ENCODE measurements at regions not wholly inside any gene's neighbourhood (a gene's known extent, or its start where the extent isn't known, plus 50 kb on each side); places are given as distances from the start of the nearest gene placed in this dataset.

- Mint-ChIP-seq H3K9me3 (peaks cover 4% of the 10 kb centered on the region), H3K27me3 (peaks cover 53% of the 10 kb centered on the region), H3K4me3 (no peak overlapping the region), H3K27ac (no peak overlapping the region), H3K4me1 (ENCODE audit: low read depth) (no peaks in the 10 kb centered on the region), H3K36me3 (ENCODE audit: low read depth) (no peaks in the 10 kb centered on the region)
- no peaks in the 10 kb centered on the region for H3K4me1 ChIP-seq (ENCODE audit: insufficient read depth, low read length)
- H3K36me3 ChIP-seq (ENCODE audit: insufficient read depth, low read length), result no peaks in the 10 kb centered on the region
- intact Hi-C loops (cut with DNase I, micrococcal nuclease), result no loop called here
- H3K9me3 ChIP-seq (ENCODE audit: control insufficient read depth in 1 of 2, insufficient read depth in 1 of 2, low read length in 2 of 2), result peaks cover 0 to 7% of the 10 kb centered on the region in 2 experiments
- H3K27me3 ChIP-seq (ENCODE audit: control insufficient read depth in 1 of 2, insufficient read depth in 2 of 2, low read length in 2 of 2), result peaks cover 5 to 6% of the 10 kb centered on the region in 2 experiments
- CTCF ChIA-PET, result no interaction called here
- POLR2A ChIA-PET, result no interaction called here
- H3K27ac ChIP-seq (ENCODE audit: low read depth in 1 of 2, low read length in 2 of 2), result no peak overlapping the region
- no peak overlapping the region for H3K4me3 ChIP-seq (ENCODE audit: low read length)
- no peak for TF ChIP-seq CTCF (IDR thresholded peaks at IDR 0.05)
- DNase-seq (no peak), ATAC-seq (ENCODE audit: poor library complexity) (no peak)
Measured at GRCh38 chr12:113604666-113605065, 133.0 kb upstream of the LHX5 start.

- Mint-ChIP-seq H3K36me3 (ENCODE audit: low read depth) (no peaks in the 10 kb centered on the region), H3K4me1 (ENCODE audit: low read depth) (no peaks in the 10 kb centered on the region), H3K9me3 (no peaks in the 10 kb centered on the region), H3K27ac (no peak overlapping the region), H3K27me3 (peaks cover 64% of the 10 kb centered on the region), H3K4me3 (no peak overlapping the region)
- POLR2A ChIA-PET, result no interaction called here
- CTCF ChIA-PET, result no interaction called here
- ATAC-seq (ENCODE audit: poor library complexity) (no peak), DNase-seq (no peak)
- Histone ChIP-seq H3K4me1 (ENCODE audit: insufficient read depth, low read length) (no peaks in the 10 kb centered on the region), H3K27ac (ENCODE audit: low read depth in 1 of 2, low read length in 2 of 2) (no peak overlapping the region), H3K4me3 (ENCODE audit: low read length) (no peak overlapping the region), H3K9me3 (ENCODE audit: control insufficient read depth in 1 of 2, insufficient read depth in 1 of 2, low read length in 2 of 2) (no peaks in the 10 kb centered on the region), H3K27me3 (ENCODE audit: control insufficient read depth in 1 of 2, insufficient read depth in 2 of 2, low read length in 2 of 2) (peaks cover 0 to 2% of the 10 kb centered on the region in 2 experiments), H3K36me3 (ENCODE audit: insufficient read depth, low read length) (no peaks in the 10 kb centered on the region)
- intact Hi-C loops (cut with DNase I, micrococcal nuclease), result no loop called here
- no peak for TF ChIP-seq CTCF (IDR thresholded peaks at IDR 0.05)
Measured at GRCh38 chr12:113601656-113602263, 130.1 kb upstream of the LHX5 start.

- Histone ChIP-seq H3K4me1 (ENCODE audit: insufficient read depth, low read length) (no peaks in the 10 kb centered on the region), H3K4me3 (ENCODE audit: low read length) (no peak overlapping the region), H3K27me3 (ENCODE audit: control insufficient read depth in 1 of 2, insufficient read depth in 2 of 2, low read length in 2 of 2) (peaks cover 0 to under 1% of the 10 kb centered on the region in 2 experiments), H3K36me3 (ENCODE audit: insufficient read depth, low read length) (no peaks in the 10 kb centered on the region), H3K9me3 (ENCODE audit: control insufficient read depth in 1 of 2, insufficient read depth in 1 of 2, low read length in 2 of 2) (peaks cover 0 to 3% of the 10 kb centered on the region in 2 experiments), H3K27ac (ENCODE audit: low read depth in 1 of 2, low read length in 2 of 2) (no peak overlapping the region)
- no peak for TF ChIP-seq CTCF (IDR thresholded peaks at IDR 0.05)
- intact Hi-C loops (cut with DNase I, micrococcal nuclease), result no loop called here
- ChIA-PET POLR2A (no interaction called here), CTCF (no interaction called here)
- no peak for DNase-seq
- no peak overlapping the region for H3K27ac Mint-ChIP-seq
- peaks cover 5% of the 10 kb centered on the region for H3K9me3 Mint-ChIP-seq
- no peaks in the 10 kb centered on the region for H3K36me3 Mint-ChIP-seq (ENCODE audit: low read depth)
- no peak overlapping the region for H3K4me3 Mint-ChIP-seq
- H3K4me1 Mint-ChIP-seq (ENCODE audit: low read depth), result no peaks in the 10 kb centered on the region
- no peak for ATAC-seq (ENCODE audit: poor library complexity)
- H3K27me3 Mint-ChIP-seq, result peaks cover 66% of the 10 kb centered on the region
Measured at GRCh38 chr12:113598815-113599406, 127.2 kb upstream of the LHX5 start.
